ENCODE measurements at regions not wholly inside any gene's neighbourhood (a gene's known extent, or its start where the extent isn't known, plus 50 kb on each side); places are given as distances from the start of the nearest gene placed in this dataset.

DNA sequence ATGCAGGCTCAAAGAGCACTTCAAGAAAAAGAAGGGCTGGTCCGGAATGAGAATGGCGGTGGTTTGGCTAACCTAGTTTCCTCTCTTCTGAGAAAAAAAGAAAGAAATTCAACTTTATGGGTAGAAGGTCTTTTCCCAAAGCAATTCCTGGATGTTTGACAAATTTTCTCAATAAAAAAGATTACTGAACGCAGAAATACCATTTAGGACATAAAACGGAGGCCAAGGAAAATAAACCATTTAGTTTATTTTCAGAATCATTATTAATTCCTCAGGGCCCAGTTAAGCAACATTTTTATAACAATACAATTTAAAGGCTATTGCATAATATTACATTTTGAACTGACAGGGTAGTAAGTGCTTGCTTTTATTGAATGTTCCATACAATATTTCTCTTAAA is 284.6 kb upstream of the ANKRD30A start:
- RAD21 ChIA-PET (ENCODE audit: low non-redundant PET in 1 of 2, low total read pairs in 2 of 2, uncharacterized antibody in 2 of 2, unreplicated experiment in 2 of 2), result no interaction called here
- Histone ChIP-seq H3K4me1 (ENCODE audit: control insufficient read depth in 1 of 2, insufficient read depth in 2 of 2, low read length in 2 of 2) (no peaks in the 10 kb centered on the region), H3K4me3 (replicated peaks in 1 of 2; ENCODE audit: low read depth in 1 of 2, low read length in 2 of 2) (no peak overlapping the region), H3K4me2 (ENCODE audit: low read length) (no peak overlapping the region), H3K9ac (ENCODE audit: low read length) (no peak overlapping the region), H3K27me3 (ENCODE audit: insufficient read depth, low read length) (no peaks in the 10 kb centered on the region), H3K9me2 (ENCODE audit: insufficient read depth) (no peaks in the 10 kb centered on the region), H3K36me3 (ENCODE audit: control insufficient read depth in 1 of 2, insufficient read depth in 2 of 2, low read length in 2 of 2) (no peaks in the 10 kb centered on the region), H2AFZ (ENCODE audit: low read depth, low read length, poor library complexity, severe bottlenecking) (no peak overlapping the region), H4K20me1 (ENCODE audit: insufficient read depth) (no peaks in the 10 kb centered on the region), H3K27ac (ENCODE audit: low read depth, low read length) (no peak overlapping the region), H3K9me3 (ENCODE audit: control insufficient read depth in 1 of 2, insufficient read depth in 1 of 2, low read depth in 1 of 2, low read length in 2 of 2) (peaks cover 10 to 11% of the 10 kb centered on the region in 2 experiments; a peak in 2 of 4 replicates), H3K79me2 (ENCODE audit: insufficient read depth, low read length) (no peaks in the 10 kb centered on the region)
- no TSS peak for BruUV-seq (replicated peaks)
- ATAC-seq (no peak), DNase-seq (ENCODE audit: low read depth, low spot score) (no peak)
- TF ChIP-seq JUND (IDR thresholded peaks at IDR 0.05) (no peak), EZH2phosphoT487 (IDR thresholded peaks at IDR 0.05; ENCODE audit: borderline replicate concordance) (no peak), RAD21 (IDR thresholded peaks at IDR 0.05; ENCODE audit: low read depth) (no peak), ZFX (IDR thresholded peaks at IDR 0.05) (no peak), ZNF274 (IDR thresholded peaks at IDR 0.05; ENCODE audit: low read depth, low read length) (no peak), SRF (IDR thresholded peaks at IDR 0.05; ENCODE audit: low read depth) (no peak), CBX3 (IDR thresholded peaks at IDR 0.05; ENCODE audit: low read depth) (no peak), SP1 (IDR thresholded peaks at IDR 0.05; ENCODE audit: low read depth) (no peak), CEBPB (IDR thresholded peaks at IDR 0.05; ENCODE audit: low read depth) (no peak), FOSL1 (IDR thresholded peaks at IDR 0.05; ENCODE audit: low read depth) (no peak), EZH2 (IDR thresholded peaks at IDR 0.05) (no peak), YY1 (IDR thresholded peaks at IDR 0.05; ENCODE audit: extremely low read depth, insufficient replicate concordance, low read depth, low read length) (no peak)
- TF ChIP-seq, protein P1, sequence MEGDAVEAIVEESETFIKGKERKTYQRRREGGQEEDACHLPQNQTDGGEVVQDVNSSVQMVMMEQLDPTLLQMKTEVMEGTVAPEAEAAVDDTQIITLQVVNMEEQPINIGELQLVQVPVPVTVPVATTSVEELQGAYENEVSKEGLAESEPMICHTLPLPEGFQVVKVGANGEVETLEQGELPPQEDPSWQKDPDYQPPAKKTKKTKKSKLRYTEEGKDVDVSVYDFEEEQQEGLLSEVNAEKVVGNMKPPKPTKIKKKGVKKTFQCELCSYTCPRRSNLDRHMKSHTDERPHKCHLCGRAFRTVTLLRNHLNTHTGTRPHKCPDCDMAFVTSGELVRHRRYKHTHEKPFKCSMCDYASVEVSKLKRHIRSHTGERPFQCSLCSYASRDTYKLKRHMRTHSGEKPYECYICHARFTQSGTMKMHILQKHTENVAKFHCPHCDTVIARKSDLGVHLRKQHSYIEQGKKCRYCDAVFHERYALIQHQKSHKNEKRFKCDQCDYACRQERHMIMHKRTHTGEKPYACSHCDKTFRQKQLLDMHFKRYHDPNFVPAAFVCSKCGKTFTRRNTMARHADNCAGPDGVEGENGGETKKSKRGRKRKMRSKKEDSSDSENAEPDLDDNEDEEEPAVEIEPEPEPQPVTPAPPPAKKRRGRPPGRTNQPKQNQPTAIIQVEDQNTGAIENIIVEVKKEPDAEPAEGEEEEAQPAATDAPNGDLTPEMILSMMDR (IDR thresholded peaks at IDR 0.05 in 2 of 3, conservative IDR thresholded peaks at IDR 0.05 in 1 of 3; ENCODE audit: borderline replicate concordance in 1 of 3, insufficient read depth in 1 of 3, low read depth in 2 of 3, low read length in 2 of 3), result no peak
- TF ChIP-seq, protein P2, sequence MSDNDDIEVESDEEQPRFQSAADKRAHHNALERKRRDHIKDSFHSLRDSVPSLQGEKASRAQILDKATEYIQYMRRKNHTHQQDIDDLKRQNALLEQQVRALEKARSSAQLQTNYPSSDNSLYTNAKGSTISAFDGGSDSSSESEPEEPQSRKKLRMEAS (IDR thresholded peaks at IDR 0.05), result no peak
- TF ChIP-seq, protein P3, sequence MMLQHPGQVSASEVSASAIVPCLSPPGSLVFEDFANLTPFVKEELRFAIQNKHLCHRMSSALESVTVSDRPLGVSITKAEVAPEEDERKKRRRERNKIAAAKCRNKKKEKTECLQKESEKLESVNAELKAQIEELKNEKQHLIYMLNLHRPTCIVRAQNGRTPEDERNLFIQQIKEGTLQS (IDR thresholded peaks at IDR 0.05), result no peak
- TF ChIP-seq, protein P4, sequence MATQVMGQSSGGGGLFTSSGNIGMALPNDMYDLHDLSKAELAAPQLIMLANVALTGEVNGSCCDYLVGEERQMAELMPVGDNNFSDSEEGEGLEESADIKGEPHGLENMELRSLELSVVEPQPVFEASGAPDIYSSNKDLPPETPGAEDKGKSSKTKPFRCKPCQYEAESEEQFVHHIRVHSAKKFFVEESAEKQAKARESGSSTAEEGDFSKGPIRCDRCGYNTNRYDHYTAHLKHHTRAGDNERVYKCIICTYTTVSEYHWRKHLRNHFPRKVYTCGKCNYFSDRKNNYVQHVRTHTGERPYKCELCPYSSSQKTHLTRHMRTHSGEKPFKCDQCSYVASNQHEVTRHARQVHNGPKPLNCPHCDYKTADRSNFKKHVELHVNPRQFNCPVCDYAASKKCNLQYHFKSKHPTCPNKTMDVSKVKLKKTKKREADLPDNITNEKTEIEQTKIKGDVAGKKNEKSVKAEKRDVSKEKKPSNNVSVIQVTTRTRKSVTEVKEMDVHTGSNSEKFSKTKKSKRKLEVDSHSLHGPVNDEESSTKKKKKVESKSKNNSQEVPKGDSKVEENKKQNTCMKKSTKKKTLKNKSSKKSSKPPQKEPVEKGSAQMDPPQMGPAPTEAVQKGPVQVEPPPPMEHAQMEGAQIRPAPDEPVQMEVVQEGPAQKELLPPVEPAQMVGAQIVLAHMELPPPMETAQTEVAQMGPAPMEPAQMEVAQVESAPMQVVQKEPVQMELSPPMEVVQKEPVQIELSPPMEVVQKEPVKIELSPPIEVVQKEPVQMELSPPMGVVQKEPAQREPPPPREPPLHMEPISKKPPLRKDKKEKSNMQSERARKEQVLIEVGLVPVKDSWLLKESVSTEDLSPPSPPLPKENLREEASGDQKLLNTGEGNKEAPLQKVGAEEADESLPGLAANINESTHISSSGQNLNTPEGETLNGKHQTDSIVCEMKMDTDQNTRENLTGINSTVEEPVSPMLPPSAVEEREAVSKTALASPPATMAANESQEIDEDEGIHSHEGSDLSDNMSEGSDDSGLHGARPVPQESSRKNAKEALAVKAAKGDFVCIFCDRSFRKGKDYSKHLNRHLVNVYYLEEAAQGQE (IDR thresholded peaks at IDR 0.05; ENCODE audit: low read depth), result no peak
- intact Hi-C loops (cut with micrococcal nuclease), result no loop called here
- CTCF ChIA-PET, result no interaction called here
- POLR2A ChIA-PET, result no interaction called here
